ENCODE measurements at regions not wholly inside any gene's neighbourhood (a gene's known extent, or its start where the extent isn't known, plus 50 kb on each side); places are given as distances from the start of the nearest gene placed in this dataset.

- Histone ChIP-seq H3K9me3 (peaks cover 3 to 5% of the 10 kb centered on the region in 2 donors), H3K36me3 (no peaks in the 10 kb centered on the region), H3K4me1 (no peaks in the 10 kb centered on the region), H3K27ac (no peak overlapping the region), H3K4me3 (no peak overlapping the region), H3K27me3 (no peaks in the 10 kb centered on the region)
- no peak for TF ChIP-seq POLR2A (IDR thresholded peaks at IDR 0.05)
- no peak for TF ChIP-seq CTCF (IDR thresholded peaks at IDR 0.05)
- no peak for TF ChIP-seq POLR2AphosphoS5 (IDR thresholded peaks at IDR 0.05)
- intact Hi-C loops (cut with DNase I; ENCODE audit: low total_unique reads): no loop called here
- DNase-seq (ENCODE audit: low spot score in 2 of 2): no peak
These were observed 1323.1 kb downstream of the ADGRL3 start for GRCh38 chr4:62523256-62523655.

- TF ChIP-seq POLR2A (IDR thresholded peaks at IDR 0.05) (no peak), CTCF (IDR thresholded peaks at IDR 0.05) (no peak), POLR2AphosphoS5 (IDR thresholded peaks at IDR 0.05) (no peak)
- no peak overlapping the region for H3K4me3 ChIP-seq
- no peaks in the 10 kb centered on the region for H3K27me3 ChIP-seq
- peaks cover 3 to 5% of the 10 kb centered on the region in 2 donors for H3K9me3 ChIP-seq
- no peaks in the 10 kb centered on the region for H3K36me3 ChIP-seq
- H3K27ac ChIP-seq: no peak overlapping the region
- DNase-seq (ENCODE audit: low spot score in 2 of 2): no peak
- no peaks in the 10 kb centered on the region for H3K4me1 ChIP-seq
- intact Hi-C loops (cut with DNase I; ENCODE audit: low total_unique reads): no loop called here
These were observed 1322.1 kb downstream of the ADGRL3 start for GRCh38 chr4:62522273-62522672.

- Histone ChIP-seq H3K36me3 (no peaks in the 10 kb centered on the region), H3K4me3 (no peak overlapping the region), H3K9me3 (no peaks in the 10 kb centered on the region), H3K27me3 (no peaks in the 10 kb centered on the region), H3K4me1 (no peaks in the 10 kb centered on the region), H3K27ac (no peak overlapping the region)
- no peak for DNase-seq (ENCODE audit: low spot score in 2 of 2)
- TF ChIP-seq POLR2A (IDR thresholded peaks at IDR 0.05) (no peak), CTCF (IDR thresholded peaks at IDR 0.05) (no peak), POLR2AphosphoS5 (IDR thresholded peaks at IDR 0.05) (no peak)
- intact Hi-C loops (cut with DNase I; ENCODE audit: low total_unique reads): no loop called here
These were observed 1317.6 kb downstream of the ADGRL3 start for GRCh38 chr4:62517716-62518115.

GRCh38 chr4:62513306-62513705, 1313.2 kb downstream of the ADGRL3 start:
- H3K27ac ChIP-seq: no peak overlapping the region
- no peaks in the 10 kb centered on the region for H3K27me3 ChIP-seq
- H3K36me3 ChIP-seq: no peaks in the 10 kb centered on the region
- intact Hi-C loops (cut with DNase I; ENCODE audit: low total_unique reads): no loop called here
- H3K9me3 ChIP-seq: no peaks in the 10 kb centered on the region
- TF ChIP-seq POLR2A (IDR thresholded peaks at IDR 0.05): no peak
- no peak for TF ChIP-seq CTCF (IDR thresholded peaks at IDR 0.05)
- no peak for TF ChIP-seq POLR2AphosphoS5 (IDR thresholded peaks at IDR 0.05)
- H3K4me1 ChIP-seq: no peaks in the 10 kb centered on the region
- H3K4me3 ChIP-seq: no peak overlapping the region
- no peak for DNase-seq (ENCODE audit: low spot score in 2 of 2)

- intact Hi-C loops (cut with DNase I; ENCODE audit: low total_unique reads): no loop called here
- Histone ChIP-seq H3K9me3 (no peaks in the 10 kb centered on the region), H3K36me3 (no peaks in the 10 kb centered on the region), H3K4me1 (no peaks in the 10 kb centered on the region), H3K4me3 (no peak overlapping the region), H3K27ac (no peak overlapping the region), H3K27me3 (no peaks in the 10 kb centered on the region)
- TF ChIP-seq POLR2A (IDR thresholded peaks at IDR 0.05): no peak
- no peak for TF ChIP-seq POLR2AphosphoS5 (IDR thresholded peaks at IDR 0.05)
- no peak for TF ChIP-seq CTCF (IDR thresholded peaks at IDR 0.05)
- DNase-seq (ENCODE audit: low spot score in 2 of 2): no peak
These were observed 1312.1 kb downstream of the ADGRL3 start for GRCh38 chr4:62512271-62512670.
